ENCODE measurements at regions not wholly inside any gene's neighbourhood (a gene's known extent, or its start where the extent isn't known, plus 50 kb on each side); places are given as distances from the start of the nearest gene placed in this dataset.

- TF ChIP-seq POLR2A (IDR thresholded peaks at IDR 0.05), result no peak
- TF ChIP-seq, protein P1, sequence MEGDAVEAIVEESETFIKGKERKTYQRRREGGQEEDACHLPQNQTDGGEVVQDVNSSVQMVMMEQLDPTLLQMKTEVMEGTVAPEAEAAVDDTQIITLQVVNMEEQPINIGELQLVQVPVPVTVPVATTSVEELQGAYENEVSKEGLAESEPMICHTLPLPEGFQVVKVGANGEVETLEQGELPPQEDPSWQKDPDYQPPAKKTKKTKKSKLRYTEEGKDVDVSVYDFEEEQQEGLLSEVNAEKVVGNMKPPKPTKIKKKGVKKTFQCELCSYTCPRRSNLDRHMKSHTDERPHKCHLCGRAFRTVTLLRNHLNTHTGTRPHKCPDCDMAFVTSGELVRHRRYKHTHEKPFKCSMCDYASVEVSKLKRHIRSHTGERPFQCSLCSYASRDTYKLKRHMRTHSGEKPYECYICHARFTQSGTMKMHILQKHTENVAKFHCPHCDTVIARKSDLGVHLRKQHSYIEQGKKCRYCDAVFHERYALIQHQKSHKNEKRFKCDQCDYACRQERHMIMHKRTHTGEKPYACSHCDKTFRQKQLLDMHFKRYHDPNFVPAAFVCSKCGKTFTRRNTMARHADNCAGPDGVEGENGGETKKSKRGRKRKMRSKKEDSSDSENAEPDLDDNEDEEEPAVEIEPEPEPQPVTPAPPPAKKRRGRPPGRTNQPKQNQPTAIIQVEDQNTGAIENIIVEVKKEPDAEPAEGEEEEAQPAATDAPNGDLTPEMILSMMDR (IDR thresholded peaks at IDR 0.05), result no peak
Measured at GRCh38 chr22:49532869-49533802, 294.5 kb downstream of the BRD1 start.

Measured in esophagus squamous epithelium (tissue), 4 donors.